CD4-positive, alpha-beta T cell treated with Interleukin-10 for 1 hour (primary cell): ENCODE measurements at regions not wholly inside any gene's neighbourhood (a gene's known extent, or its start where the extent isn't known, plus 50 kb on each side); places are given as distances from the start of the nearest gene placed in this dataset.
"Not testable (repeated sequence)": the region's sequence is repeated elsewhere in the genome, so short reads cannot be mapped to it uniquely, and the experiment has no call there.

Source experiments
- DNase-seq: peaks from one replicate; pipeline ENCODE4 v3.0.0-alpha.2; 2020

DNA sequence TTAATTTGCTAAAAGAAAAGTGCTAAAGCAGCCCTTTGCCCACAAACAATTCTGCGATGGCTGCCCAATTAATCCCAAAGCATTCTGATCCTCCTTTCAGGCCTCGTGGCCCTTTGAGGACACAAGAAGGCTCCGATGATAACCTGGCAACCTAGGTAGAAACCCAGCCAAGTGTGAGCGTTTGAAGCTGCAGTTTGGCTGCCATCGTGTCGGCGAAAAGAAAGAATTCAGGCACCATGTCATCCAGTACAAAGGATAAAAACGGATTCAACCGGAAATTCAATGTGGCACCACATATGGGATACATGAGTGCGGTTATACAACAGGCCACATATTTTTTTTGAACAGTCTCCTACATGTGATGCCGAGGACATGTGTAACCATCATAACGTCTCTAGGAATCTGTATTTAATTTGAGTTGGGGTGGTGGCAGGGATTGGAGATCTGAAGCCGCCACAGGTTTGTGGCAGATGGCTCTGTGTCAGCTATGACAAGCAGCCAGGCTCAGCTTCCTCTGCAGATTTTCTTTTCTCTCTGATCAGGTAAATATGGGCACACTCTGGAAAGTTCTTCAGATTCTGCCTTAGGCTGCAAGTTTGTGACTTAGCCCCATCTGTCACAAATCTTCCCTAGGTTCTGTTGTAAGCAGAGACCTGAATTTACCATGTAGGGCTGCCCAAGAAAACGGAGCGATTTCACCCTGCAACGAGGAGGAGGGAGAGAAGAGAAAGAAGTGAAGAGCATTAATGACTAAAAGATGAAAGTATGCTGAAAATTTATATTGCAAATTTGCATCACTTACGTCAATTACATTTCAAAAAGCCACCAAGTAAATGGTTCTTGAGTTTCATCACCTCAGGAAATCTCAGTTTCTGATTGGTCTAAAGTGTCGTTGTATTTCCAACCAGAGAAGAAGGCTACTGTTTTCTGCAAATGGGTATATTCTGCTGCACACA, 573.2 kb downstream of the ZEB2 start:
- no peak for DNase-seq

DNA sequence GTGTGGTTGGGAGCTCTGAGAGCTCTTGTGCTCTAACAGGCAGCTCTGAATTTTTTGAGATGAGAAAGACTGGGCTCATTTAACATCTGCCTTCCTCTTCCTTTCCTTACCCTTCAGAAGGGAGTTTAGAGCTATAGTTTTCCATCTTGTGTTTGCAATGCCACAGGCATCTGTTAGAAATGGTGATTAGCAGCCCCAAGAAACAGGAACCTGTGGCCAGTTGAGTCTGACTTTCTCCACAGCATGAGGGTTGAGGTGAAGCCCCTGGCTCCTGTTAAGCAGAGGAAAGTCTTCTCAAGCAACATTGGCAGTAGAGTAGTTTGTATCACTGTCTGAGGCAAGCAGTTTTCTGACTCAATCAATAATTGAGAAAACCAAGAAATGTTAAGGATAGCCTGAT, 577.4 kb downstream of the ZEB2 start:
- no peak for DNase-seq

DNA sequence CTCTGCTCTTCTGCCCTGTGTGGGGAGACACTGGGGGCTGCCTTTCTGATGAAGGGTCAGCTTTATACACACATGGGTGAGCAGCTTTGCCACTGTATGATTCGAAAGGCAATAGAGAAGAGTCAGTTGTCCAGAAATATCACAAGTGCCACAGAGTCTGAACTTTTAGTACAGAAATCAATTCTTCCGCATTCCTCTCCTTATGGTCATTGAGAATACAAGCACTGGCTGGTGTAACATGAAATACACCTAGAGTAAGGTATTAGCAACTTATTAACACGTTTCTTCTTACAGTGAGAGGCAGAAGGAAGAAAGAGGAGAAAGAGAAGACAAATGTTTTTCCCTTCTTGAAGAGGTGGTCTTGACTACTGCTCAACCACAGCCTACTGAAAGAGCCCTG, 579.2 kb downstream of the ZEB2 start:
- DNase-seq = no peak

DNA sequence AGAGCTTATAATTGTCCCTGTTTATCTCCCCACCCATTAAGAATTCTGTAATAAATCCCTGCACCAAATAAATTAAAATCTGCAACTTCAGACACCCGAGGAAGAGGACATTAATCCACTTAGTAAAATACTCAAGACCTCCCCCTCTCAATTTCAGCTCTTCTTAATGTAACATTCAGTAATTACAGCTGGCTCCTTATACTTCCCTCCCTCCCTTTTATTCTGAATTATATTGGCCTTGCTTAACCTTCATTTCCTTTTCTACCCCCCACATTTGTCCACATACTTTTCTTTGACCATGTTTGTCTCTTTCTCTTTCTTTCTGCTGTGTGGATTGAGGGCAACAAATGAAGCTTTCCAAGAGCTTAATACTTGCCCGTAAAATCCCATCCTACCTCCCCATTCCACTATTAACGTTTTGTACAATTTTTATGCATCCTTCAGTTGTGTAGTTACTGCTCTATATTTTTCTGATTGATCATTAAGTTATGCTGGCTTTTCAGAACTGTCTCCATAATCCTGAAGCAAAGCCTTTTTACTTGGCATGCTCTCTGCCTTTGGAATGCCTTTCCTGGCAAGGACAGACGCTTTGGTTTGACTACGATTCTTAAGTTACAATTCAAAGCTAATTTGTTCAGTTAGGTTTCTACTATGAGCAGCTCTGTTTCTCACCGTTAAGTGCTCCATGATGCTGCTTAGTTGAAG, 580.1 kb downstream of the ZEB2 start:
- no peak for DNase-seq

DNA sequence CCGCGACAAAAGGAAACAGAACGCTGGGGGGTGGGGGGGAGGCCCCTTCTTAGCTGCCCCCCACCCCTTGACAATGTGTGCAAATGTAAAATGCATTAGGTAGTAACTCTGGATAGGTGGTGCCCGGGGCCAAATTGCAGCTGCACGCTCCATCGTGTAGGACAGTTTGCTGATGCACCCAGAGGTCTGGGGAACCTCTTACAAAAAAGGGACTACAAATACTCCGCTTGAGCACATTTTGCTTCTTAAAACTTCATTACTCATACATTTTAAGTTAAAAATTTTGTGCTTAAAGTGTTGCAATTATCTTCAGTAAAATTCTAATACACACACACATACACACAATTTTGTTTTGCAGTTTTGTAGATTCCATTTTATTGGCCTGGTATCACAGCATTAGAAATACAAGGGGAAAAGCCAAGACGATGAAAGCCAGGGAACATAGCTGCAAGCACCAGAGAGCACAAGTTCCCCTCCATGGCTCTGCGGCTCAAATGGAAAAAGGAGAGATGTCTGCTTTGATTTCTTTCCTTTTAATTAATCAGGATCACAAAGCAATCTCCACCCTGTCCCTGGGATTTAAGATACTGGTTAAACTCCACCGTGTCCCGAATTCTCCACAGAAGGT, 582.1 kb downstream of the ZEB2 start:
- no peak for DNase-seq

DNA sequence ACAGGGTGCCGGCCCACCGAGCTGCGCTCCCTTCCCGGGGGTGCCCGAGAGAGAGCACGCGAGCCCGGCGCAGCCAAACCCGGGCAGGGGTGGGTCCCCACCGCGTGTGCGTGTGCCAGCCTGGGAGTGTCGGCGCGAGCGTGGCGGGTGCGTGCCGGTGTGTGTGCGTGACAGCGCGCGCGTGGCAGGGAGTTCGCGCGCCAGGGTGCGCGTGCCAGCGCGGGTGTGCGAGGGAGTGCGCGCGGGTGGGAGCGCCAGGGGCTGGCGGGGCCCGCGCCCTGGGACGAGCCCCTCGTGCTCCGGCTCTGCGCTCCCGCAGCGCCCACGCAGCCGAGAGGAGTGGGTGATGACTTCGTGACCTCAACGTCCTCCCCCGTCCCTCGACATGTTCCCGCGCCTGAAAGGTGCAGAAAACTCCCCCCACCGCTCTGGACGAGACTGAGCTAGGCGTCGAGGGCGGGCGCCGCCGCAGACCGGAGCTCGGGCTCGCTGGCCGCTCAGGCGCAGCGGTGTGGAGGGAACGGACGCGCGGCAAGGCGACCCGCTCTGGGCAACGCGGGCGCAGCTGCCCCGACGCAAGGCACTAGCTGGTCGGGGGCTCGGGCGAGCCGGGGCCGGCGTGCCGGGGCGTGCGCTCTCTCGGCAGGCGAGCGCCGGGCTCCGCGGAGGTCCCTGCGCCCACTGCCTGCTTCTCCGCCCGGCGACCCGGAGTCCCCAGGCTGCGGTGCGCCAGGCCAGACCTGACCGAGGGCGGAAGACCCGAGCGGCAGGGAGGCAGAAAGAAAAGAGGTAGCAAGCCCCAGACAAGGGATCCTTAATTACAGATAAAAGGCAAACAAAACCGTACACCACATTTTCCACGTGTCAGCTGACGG, 582.8 kb downstream of the ZEB2 start:
- DNase-seq = no peak

DNA sequence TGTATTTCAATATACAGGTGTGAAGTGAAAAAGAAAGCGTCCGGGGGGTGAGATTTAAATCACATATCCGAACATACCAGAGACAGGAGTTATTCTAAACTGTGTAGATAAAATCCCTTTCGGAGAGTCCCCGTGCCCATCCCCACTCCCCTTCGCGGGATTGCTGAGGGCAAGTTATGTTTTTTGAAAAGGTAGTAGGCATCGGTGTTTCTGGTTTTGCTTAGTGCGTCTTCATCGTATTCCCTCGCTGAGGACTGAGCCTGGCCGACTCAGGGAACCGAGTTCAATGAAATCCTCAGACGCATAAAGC, 583.4 kb downstream of the ZEB2 start:
- no peak for DNase-seq

DNA sequence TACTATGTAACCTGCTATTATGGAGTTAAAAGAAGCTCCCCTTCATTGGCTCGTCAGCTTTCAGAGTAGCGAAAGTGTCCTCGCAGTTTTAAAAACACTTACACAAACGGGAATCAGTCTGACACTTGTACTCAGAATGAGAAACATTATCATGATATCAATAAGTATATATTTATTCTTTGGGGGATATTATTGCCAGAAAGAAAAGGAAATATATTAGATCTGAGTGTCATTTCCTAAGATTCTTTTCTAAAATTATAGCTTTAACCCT, 584.5 kb downstream of the ZEB2 start:
- no peak for DNase-seq

DNA sequence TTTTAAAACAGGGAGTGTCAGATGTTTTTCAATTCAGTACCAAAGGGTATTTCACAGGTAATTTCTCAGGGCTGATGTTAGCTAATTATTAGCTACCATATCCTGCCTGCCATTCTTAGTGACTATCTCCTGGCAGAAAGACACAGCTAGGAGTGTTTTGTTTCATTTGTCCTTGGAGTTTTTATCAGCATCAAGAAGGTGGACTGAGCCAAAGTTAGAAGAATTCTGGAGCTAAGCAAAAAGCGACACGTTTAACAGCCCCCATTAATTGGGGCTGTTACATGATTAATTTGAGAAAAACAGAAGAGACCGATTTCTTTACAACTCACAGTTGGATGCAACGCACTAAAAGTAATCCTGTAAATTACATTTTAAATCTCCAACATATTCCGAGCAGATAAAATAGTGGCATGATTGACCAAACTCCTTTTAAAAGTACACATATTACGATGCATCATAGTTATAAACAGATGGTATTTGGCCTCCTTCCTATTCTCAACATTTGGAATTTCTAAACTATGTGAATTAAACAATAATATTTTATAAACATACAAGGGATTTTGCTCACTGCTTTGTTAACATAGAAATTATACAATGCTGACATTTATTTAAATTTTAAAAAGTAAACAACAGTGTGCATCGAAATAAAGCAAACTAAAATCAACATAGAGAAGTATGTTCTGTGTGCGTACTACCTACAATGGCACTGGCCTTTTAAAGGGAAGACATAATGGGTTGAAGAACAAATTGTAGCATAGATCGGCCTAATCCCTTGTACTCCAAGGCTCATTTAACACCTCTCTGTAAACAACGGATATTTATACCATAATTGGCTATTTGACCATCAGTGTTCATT, 585.1 kb downstream of the ZEB2 start:
- DNase-seq = no peak

DNA sequence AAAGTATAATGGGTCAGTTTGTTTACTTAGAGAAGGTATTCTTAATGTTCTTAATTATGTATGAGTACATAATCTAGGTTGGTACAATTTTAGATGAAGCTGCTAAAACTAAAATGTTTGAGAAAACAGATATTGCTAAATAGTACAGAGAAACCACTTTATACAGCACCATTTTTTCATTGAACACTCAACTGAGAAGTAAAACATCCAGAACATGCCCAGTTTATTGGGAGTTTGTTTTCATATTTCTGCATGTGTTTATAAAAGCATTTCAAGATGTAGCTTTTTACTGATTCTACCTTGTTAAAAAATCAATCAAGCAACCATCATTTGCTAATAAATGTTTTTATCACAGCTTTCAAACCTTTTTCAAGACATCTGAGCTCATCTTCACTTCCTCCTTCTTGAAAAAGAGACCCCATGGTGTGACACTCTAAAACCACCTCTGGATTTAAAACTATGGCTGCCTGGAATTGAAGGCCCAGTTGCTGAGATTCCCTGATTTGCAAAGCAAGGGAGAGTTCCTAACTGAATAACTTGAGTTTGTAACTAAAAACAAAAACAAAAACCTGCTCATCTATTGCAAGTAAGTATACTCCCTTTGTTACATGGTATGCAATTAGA, 585.9 kb downstream of the ZEB2 start:
- no peak for DNase-seq

DNA sequence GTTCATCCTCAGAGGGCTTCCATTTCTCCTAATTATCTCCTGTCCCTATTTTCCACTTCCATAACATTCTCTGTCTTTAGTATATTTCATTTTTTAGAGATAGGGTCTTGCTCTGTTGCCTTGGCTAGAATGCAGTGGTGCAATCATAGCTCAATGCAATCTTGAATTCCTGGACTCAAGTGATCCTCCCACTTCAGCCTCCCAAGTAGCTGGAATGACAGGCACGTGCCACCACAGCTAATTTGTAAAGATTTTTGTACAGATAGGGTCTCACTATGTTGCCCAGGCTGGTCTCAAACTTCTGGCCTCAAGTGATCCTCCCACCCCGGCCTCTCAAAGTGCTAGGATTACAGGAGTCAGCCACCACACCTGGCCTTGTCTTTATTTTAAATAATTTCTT, 589.0 kb downstream of the ZEB2 start:
- DNase-seq = no peak

DNA sequence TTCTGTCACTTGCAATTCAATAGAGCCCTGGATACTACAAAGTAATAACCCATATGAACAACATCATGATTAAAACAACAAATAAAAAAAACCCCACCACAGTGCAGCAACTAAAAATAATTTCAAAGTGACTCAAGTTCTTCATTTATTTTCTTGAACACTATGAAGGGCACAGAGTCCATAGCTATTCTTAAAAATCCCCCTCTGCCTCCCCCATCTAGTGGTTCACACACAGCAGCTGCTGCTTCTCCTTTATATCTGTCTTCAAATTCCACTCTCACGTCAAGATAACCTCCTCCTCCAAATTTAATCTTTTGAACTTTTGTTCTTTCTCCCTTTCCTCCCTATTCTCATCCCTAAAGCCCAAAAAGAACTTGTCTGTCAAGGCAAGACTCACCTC, 591.3 kb downstream of the ZEB2 start:
- no peak for DNase-seq

DNA sequence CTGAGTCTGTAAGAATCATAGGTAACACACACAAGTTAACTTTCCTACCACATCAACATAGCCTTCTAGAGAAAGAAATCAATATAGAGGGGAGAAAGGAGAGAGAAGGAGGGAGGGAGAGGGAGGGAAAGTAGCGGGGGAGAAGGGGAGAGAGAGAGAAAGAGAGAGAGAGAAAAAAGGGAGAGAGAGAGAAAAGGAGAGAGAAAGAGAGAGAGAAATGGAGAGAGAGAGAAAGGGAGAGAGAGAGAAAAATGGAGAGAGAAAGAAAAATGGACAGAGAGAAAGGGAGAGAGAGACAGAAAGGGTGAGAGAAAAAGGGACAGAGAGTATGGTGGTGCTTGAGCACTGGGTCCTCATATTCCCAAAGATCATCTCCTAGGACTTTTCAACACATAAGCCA, 591.7 kb downstream of the ZEB2 start:
- DNase-seq = no peak

DNA sequence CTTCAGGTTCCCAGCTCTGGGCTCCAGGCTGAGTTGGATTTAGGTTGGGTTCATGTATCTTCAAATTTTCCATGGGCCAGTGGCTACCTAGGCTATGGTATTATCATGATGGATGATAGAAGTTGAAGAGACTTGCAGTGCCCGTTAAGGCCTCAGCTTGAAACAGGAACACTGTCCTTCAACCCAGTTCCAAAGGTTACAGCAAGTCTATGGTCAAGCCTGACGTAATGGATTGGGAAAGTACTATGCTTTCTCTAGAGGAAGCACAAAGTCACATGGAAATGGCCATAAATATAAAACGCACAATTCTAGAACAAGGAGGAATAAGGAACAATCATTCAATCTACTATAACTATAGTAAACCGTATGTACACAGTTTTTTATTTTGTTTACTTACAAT, 593.2 kb downstream of the ZEB2 start:
- DNase-seq = no peak

DNA sequence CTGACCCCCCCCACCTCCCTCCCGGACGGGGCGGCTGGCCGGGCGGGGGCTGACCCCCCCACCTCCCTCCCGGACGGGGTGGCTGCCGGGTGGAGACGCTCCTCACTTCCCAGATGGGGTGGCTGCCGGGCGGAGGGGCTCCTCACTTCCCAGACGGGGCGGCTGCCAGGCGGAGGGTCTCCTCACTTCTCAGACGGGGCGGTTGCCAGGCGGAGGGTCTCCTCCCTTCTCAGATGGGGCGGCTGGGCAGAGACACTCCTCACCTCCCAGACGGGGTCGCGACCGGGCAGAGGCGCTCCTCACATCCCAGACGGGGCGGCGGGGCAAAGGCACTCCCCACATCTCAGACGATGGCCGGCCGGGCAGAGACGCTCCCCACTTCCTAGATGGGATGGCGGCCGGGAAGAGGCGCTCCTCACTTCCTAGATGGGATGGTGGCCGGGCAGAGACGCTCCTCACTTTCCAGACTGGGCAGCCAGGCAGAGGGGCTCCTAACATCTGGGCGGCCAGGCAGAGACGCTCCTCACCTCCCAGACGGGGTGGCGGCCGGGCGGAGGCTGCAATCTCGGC, 597.6 kb downstream of the ZEB2 start:
- DNase-seq = not testable (repeated sequence)

DNA sequence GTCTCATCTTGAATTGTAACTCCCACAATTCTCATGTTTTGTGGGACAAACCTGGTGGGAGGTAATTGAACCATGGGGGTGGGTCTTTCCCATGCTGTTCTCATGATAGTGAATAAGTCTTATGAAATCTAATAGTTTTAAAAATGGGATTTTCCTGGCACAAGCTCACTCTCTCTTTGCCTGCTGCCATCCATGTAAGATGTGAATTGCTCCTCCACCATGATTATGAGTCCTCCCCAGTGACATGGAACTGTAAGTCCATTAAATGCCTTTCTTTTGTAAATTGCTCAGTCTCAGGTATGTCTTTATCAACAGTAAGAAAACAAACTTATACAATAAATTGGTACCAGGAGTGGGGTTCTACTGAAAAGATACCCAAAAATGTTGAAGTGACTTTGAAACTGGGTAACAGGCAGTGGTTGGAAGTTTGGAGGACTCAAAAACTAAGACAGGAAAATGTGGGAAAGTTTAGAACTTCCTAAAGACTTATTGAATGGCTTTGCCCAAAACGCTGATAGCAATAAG, 601.4 kb downstream of the ZEB2 start:
- no peak for DNase-seq

DNA sequence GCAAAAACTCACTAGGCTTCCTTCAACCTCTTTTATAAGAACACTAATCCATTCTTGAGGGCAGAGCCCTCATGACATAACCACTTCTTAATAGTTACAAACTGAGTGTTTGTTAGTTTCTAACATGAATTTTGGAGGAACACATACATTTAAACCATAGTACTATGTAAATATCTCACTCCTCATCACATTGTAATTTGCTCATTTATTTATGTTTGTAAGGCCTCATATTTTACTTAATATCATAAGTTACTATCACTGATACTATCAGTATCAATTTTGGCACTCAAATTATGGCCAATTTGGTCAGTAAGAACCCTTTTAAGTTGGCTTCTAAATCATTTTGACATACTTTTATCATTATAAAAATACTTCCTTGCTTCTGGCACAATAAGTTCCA, 603.1 kb downstream of the ZEB2 start:
- no peak for DNase-seq

DNA sequence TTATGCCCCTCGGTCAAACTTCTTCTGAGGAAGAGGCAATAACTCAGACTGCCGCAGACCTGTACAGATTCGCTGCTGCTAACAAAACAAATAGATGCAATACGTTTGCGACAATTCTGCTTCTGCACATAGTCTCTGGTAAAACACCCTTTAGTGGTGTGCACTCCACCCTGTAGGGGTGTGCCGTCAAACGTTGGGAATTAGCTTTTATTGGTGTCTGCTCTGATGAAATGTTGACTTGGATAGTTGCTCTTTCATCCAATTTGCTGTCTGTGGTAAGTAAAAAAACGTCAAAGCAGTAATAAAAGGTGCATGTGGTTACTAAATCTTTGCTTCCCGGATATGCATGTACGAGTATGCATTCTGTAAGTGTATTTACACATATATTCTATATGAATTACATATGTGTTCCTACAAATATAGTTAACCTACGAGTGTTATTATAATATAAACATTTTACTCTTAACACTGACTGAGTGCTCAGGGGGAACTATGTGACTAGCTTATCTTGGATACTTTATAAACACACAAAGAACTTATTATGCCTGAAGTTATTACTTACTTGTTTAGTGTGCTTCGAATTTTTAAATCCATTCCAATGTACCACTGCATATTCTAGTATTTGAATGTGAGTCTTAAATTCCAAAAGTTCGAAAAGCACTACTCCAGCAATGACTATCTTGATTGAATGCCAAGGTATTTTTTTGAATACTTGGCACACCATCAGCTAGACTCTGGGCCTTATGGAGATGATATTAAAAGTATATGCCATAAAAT, 610.2 kb downstream of the ZEB2 start:
- DNase-seq = no peak

DNA sequence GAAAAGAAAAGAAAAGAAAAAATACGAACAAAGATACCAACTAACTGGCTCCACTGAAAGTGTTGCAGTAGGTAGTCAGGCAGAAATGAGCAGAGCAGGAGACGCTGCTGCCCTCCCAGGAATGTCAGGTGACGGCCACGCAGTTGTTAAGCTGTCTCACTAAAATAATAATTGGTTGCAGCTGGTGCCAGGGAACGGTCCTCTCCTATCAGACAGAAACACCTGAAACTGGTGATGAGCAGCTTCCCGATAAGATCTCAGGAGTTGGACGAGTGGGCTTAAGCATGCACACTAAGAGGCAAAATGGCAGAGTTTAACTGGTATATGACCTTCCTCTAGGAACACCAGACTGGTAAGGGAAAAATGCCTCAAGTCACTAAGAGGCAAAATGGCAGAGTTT, 611.1 kb downstream of the ZEB2 start:
- DNase-seq = no peak

DNA sequence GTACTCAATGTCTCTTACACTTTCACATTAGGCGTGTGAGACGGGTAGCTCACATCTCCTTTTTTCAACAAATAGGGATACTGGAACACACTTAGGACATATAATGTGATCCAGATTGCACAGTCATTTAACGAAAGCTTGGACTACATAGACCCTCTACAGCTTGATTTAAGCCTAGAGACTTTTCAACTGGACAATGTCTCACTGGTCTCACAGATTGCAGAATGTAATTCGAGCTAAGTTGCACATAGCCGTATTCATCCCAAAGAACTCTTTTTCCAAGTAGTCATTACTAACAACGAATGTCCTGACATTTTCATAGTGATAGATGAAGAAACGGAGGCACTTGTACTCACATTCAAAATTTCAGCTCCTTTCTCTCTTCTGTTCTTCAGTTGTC, 612.1 kb downstream of the ZEB2 start:
- DNase-seq = no peak
